Left renal pelvis (tissue), 4 donors: ENCODE measurements at regions not wholly inside any gene's neighbourhood (a gene's known extent, or its start where the extent isn't known, plus 50 kb on each side); places are given as distances from the start of the nearest gene placed in this dataset.
"Not testable (repeated sequence)": the region's sequence is repeated elsewhere in the genome, so short reads cannot be mapped to it uniquely, and the experiment has no call there.

Source experiments
- DNase-seq, 4 donors: peaks; one replicate each; pipeline ENCODE4 v3.0.0-alpha.2; 2013; ENCODE audit warnings: low read depth in 4 of 4, low spot score in 3 of 4

- DNase-seq, result not testable (repeated sequence)
These were observed 75.1 kb downstream of the LYZL1 start for GRCh38 chr10:29363930-29364329.

DNA sequence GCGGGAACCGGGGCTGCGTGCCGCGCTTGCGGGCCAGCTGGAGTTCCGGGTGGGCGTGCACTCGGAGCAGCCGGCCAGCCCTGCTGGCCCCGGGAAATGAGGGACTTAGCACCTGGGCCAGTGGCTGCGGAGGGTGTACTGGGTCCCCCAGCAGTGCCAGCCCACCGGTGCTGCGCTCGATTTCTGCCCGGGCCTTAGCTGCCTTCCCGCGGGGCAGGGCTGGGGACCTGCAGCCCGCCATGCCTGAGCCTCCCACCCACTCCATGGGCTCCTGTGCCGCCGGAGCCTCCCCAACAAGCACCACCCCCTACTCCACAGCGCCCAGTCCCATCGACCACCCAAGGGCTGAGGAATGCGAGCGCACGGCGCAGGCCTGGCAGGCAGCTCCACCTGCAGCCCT is 77.3 kb downstream of the LYZL1 start:
- not testable (repeated sequence) for DNase-seq

GRCh38 chr10:29369419-29369818 is 80.5 kb downstream of the LYZL1 start:
- DNase-seq, result no peak

DNA sequence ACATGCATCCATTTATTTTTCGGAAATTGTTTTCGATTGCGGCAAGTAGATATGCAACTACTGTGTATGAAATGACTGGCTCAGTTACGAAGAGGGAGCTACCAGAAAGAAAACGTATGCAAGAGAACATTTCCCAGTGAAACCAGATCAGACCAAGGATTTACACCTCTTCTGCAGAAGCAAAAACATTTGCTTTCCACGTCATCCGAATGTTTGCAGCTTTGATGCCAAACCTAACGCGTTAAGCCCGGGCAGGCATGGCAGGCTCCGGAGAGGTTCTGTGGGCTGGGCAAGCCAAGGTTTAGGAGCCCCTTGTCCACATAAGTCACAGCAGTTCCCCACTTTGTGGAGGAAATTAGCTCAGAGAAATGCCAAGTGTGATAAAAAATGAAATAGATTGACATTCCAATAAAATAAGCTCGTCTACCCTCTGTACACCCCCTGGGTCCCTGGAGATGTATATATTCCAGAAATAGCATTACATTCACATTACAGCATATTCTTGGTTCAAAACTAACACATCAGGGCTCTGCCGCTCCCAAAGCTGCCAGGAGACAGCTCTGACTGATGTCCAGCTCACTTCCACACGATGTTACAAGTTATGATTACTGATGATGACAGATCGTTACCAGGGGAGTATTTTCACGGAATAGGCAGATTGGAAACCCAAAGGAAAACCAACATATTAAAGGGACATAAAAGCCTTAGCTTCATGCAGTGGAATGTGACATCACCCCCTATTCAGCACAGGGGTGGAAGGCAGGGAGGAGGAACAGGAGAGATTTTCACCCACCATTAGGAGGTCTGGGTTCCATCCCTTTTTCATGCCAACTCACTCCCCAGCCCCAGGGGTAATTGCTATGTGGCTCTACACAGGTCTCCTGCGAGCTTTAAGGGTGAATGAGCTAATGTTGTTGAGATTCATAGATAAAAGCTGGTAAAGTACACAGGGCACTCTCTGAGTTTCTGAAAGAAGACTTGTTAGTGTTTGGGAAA is 81.5 kb downstream of the LYZL1 start:
- DNase-seq, result no peak

GRCh38 chr10:29372920-29373319 is 84.0 kb downstream of the LYZL1 start:
- no peak for DNase-seq

- no peak for DNase-seq
These were observed 85.3 kb downstream of the LYZL1 start for GRCh38 chr10:29374162-29374561.

GRCh38 chr10:29375888-29376287 is 87.0 kb downstream of the LYZL1 start:
- no peak for DNase-seq

GRCh38 chr10:29377333-29377961 is 88.6 kb downstream of the LYZL1 start:
- DNase-seq, result no peak

DNA sequence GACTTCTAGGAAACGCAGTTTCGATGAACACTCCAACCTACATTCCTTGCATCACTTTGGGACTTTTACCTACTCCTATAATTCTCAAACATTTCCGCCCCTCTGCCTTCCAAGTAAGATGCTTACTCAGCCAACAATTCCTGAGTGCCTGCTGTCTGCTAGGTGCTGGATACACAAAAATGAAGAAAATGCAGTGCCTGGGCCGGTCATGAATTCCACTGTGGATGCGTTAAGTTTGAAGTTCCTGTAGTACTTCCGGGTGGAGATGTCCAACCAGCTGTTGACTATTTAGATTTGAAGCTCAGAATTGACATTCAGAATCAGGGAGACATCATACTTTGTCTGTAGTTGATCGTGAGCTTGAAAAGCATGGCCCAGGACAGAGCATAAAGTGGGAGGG is 89.2 kb downstream of the LYZL1 start:
- DNase-seq, result no peak

- no peak for DNase-seq
These were observed 90.3 kb downstream of the LYZL1 start for GRCh38 chr10:29379208-29379607.

DNA sequence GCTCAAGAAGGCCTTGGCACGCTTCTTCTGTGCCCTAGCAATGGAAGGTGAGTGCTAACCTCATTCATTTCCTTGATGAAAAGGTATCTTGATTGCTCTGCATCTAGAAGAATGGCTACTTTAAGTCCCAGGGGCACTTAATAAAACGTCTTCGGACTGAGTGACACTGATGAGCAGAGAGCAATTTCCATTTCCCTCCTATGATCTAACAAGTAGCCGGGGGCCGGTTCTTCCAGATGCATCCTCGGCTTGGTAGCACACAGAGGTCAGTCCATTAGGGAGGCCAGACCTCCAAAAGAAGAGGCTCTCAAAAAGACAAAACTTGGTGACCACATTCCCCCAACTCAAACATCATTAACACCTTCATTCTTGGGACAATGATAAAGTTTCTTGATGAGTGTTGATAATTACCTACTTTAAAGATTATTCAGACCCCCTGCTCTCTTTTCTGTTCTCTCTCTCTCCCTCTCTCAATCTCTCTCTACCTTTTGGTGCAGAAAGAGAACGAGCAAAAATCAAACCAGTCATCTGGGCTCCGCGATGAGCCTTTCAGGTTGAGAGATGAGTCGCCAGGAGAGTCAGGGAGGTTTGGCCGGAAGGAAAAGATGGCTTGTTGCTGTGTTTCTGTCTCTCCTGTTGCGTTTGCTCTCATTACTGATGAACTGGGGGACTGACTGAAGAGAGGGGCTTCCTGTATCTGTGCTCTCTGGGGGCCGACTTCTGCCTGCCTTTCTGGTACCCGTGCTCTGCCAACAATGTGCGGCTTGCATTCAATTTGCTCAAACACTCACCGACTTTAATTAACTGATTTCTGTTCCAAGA is 91.1 kb downstream of the LYZL1 start:
- DNase-seq, result not testable (repeated sequence)

- peak in 1 of 4 donors; percentile 33 for DNase-seq
These were observed 92.0 kb downstream of the LYZL1 start for GRCh38 chr10:29380599-29381511.

DNA sequence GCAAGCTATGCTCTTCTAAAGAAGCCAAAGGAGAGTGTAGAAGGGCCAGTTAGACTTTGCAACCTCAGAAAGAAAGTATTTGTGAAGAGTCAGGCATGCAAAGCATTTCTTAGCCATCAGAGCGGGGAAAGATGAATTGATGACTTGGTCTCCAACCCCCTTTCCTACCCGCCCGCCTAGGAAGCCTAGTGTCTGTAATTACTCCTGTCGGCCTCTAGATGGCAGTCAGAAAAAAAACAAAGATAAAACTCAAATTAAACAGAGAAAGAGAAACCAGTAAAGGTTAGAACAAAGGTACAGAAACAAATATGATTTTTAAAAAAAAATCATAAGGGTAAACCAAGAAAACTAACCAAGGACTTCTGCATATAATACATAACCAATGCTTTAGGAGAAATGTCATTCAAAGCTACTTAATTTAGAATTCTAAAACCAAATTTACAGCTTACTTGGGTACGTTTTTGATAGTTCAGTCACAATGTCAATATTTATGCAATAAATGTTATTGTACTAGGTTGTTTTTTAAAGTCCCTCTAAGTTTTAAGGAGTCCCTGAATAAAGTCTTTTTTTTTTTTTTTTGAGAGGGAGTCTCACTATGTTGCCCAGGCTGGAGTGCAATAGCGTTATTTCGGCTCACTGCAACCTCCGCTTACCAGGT is 97.6 kb downstream of the LYZL1 start:
- no peak for DNase-seq

- DNase-seq, result no peak
These were observed 98.4 kb downstream of the LYZL1 start for GRCh38 chr10:29387269-29387668.

DNA sequence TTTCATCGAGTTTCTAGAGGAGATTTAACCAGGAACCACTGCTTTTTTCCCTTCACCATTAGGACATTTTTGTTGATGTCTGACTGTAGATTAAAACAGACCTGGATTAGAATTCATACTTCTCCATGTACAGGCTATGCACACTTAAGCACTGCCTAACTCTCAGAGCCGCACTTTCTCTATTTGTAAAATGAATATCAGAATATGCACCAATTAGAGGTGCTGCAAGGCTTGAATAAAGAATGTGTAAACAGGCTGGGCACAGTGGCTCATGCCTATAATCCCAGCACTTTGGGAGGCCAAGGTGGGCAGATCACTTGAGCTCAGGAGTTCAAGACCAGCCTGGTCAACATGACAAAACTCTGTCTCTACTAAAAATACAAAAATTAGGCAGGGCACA is 99.2 kb downstream of the LYZL1 start:
- not testable (repeated sequence) for DNase-seq

DNA sequence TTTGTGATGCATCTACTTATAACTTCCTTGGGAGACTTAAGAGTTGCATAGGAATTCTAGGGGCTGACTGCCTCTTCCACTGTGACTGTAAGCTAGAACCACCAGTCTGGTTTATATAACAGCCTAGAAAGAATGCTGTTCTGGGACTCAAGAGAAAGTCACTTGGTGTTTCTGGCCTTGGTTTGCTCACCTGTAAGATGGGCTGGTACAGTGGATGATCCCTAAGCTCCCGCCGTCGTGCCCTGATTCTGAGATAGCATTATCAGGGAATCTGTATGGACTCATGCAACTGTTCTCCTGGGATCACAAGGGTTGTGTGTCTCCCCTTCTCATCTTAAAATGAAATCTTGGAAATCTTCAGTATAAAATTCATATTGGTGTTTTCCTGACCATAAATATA is 100.6 kb downstream of the LYZL1 start:
- no peak for DNase-seq

- DNase-seq, result no peak
These were observed 101.1 kb downstream of the LYZL1 start for GRCh38 chr10:29389935-29390334.

DNA sequence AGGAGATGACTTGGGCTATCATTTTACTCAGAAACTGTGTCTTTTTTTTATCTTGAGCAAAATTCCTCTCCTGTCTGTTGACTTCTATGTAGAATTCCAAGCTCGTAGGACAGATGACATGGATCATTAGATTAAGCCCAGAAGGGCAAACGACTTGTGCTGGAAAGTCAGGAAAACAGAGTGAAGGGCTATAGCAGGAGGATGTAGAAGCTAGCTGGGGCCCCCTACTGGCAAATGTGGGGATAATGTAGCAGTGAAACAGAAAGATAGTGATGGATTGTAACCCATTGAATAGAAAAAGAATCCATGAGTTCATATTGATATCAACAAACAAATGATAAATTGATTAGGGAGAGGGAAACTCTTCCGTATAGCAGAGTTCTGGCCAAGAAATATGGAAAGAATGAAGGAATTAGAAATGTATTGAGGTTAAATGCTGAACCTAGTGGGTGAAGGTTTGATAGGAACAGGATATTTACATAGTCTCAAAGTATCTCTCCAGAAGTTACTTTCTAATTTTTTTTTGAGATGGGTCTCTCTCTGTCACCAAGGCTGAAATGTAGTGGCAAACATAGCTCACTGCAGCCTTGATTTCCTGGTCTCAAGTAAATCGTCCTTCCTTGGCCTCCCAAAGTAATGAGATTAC is 103.6 kb downstream of the LYZL1 start:
- DNase-seq, result peak in 1 of 4 donors; percentile 36
